ENCODE measurements at regions not wholly inside any gene's neighbourhood (a gene's known extent, or its start where the extent isn't known, plus 50 kb on each side); places are given as distances from the start of the nearest gene placed in this dataset.

- intact Hi-C loops (cut with DNase I; ENCODE audit: low total_unique reads): no loop called here
- H3K4me3 ChIP-seq: no peak overlapping the region
- no peak for DNase-seq
- H3K27ac ChIP-seq: no peak overlapping the region
- H3K36me3 ChIP-seq (ENCODE audit: low read depth, missing control alignments): no peaks in the 10 kb centered on the region
- H3K9me3 ChIP-seq: no peaks in the 10 kb centered on the region
- H3K27me3 ChIP-seq: no peaks in the 10 kb centered on the region
- 91 to 92% methylated on average over 4 to 5 of the region's 5 CpGs for WGBS, 2 donors
- no peaks in the 10 kb centered on the region for H3K4me1 ChIP-seq
- no peak for TF ChIP-seq CTCF (IDR thresholded peaks at IDR 0.05)
- TF ChIP-seq POLR2A (IDR thresholded peaks at IDR 0.05): no peak
Observed at GRCh38 chr5:74212336-74212735, 428.2 kb downstream of the ENC1 start.

- 83 to 90% methylated on average over 2 of the region's 2 CpGs for WGBS, 2 donors
Observed at GRCh38 chr5:74209571-74209970, 431.0 kb downstream of the ENC1 start.

GRCh38 chr5:74206579-74207550 is 433.7 kb downstream of the ENC1 start:
- Histone ChIP-seq H3K27me3 (no peaks in the 10 kb centered on the region), H3K4me3 (no peak overlapping the region), H3K36me3 (ENCODE audit: low read depth, missing control alignments) (no peaks in the 10 kb centered on the region), H3K9me3 (no peaks in the 10 kb centered on the region), H3K27ac (peak overlapping the region in 1 of 2 donors; percentile 32), H3K4me1 (peaks cover 12% of the 10 kb centered on the region)
- peak; percentile 82 for DNase-seq
- 50 to 56% methylated on average over 12 of the region's 12 CpGs for WGBS, 2 donors
- TF ChIP-seq POLR2A (IDR thresholded peaks at IDR 0.05) (no peak), CTCF (IDR thresholded peaks at IDR 0.05) (no peak)
- intact Hi-C loops (cut with DNase I; ENCODE audit: low total_unique reads): no loop called here

More at GRCh38 chr5:74209571-74209970, 431.0 kb downstream of the ENC1 start:
- TF ChIP-seq POLR2A (IDR thresholded peaks at IDR 0.05): no peak
- TF ChIP-seq CTCF (IDR thresholded peaks at IDR 0.05): no peak
- no peak for DNase-seq
- H3K36me3 ChIP-seq (ENCODE audit: low read depth, missing control alignments): no peaks in the 10 kb centered on the region
- no peaks in the 10 kb centered on the region for H3K9me3 ChIP-seq
- H3K27ac ChIP-seq: no peak overlapping the region
- intact Hi-C loops (cut with DNase I; ENCODE audit: low total_unique reads): no loop called here
- H3K4me1 ChIP-seq: peaks cover 12% of the 10 kb centered on the region
- no peak overlapping the region for H3K4me3 ChIP-seq
- no peaks in the 10 kb centered on the region for H3K27me3 ChIP-seq

- Histone ChIP-seq H3K27ac (peak overlapping the region in 1 of 2 donors; percentile 6), H3K4me3 (no peak overlapping the region), H3K36me3 (ENCODE audit: low read depth, missing control alignments) (no peaks in the 10 kb centered on the region), H3K9me3 (no peaks in the 10 kb centered on the region), H3K27me3 (no peaks in the 10 kb centered on the region), H3K4me1 (peaks cover 20% of the 10 kb centered on the region)
- intact Hi-C loops (cut with DNase I; ENCODE audit: low total_unique reads): no loop called here
- WGBS, 2 donors: 38 to 55% methylated on average over 6 of the region's 6 CpGs
- no peak for TF ChIP-seq CTCF (IDR thresholded peaks at IDR 0.05)
- no peak for TF ChIP-seq POLR2A (IDR thresholded peaks at IDR 0.05)
- no peak for DNase-seq
Observed at GRCh38 chr5:74205767-74206578, 434.6 kb downstream of the ENC1 start.

Measured in testis (tissue), 2 donors.